IMR-90 (cell line): ENCODE measurements at regions not wholly inside any gene's neighbourhood (a gene's known extent, or its start where the extent isn't known, plus 50 kb on each side); places are given as distances from the start of the nearest gene placed in this dataset.

Experiments used
- ATAC-seq: fragments of 200-7000 bp; cut with Tn5 transposase; 2 replicates; pipeline ENCODE4 v1.9.1; 2020; ENCODE audit warnings: low read depth, mild to moderate bottlenecking, moderate library complexity
- BruUV-seq: library from RNA; stranded (reverse); fragments of 400-500 nt; replicated peaks from 2 replicates; lab custom pipeline; 2021; lab: Mats Ljungman, UMichigan
- CTCF ChIA-PET: fragments of 300-600 bp; formaldehyde crosslinking; extraction: SDS; loops from one replicate; lab custom pipeline; 2021; ENCODE audit warnings: antibody characterized with exemption; lab: Yijun Ruan, JAX
- POLR2A ChIA-PET: fragments of 300-600 bp; sonication (Branson Sonifier 250); formaldehyde crosslinking; loops from one replicate; lab custom pipeline; 2022; ENCODE audit warnings: antibody characterized with exemption; ENCODE audit not compliant: unreplicated experiment; lab: Charles Lee
- DNase-seq: peaks from one replicate; pipeline ENCODE4 v3.0.0; 2013
- H2AFZ ChIP-seq: replicated peaks from 2 replicates; pipeline ENCODE3; 2013; ENCODE audit warnings: low read length, mild to moderate bottlenecking; ENCODE audit not compliant: poor library complexity
- H2AK5ac ChIP-seq: 2 replicates; pipeline ENCODE4 v1.6.1; 2013; ENCODE audit warnings: low read depth, low read length, inconsistent platforms
- H2AK9ac ChIP-seq: replicated peaks from 2 replicates; pipeline ENCODE3; 2013; ENCODE audit warnings: mild to moderate bottlenecking, low read depth, low read length, moderate library complexity; ENCODE audit not compliant: poor library complexity
- H2BK120ac ChIP-seq: 2 replicates; pipeline ENCODE4 v1.6.1; 2013; ENCODE audit warnings: low read depth, low read length, inconsistent platforms
- H2BK15ac ChIP-seq: 3 replicates; pipeline ENCODE4 v1.6.1; 2013; ENCODE audit warnings: low read depth, low read length, inconsistent platforms
- H2BK20ac ChIP-seq: 2 replicates; pipeline ENCODE4 v1.6.1; 2013; ENCODE audit warnings: low read depth, mild to moderate bottlenecking, inconsistent platforms, low read length, moderate library complexity
- H2BK5ac ChIP-seq: 2 replicates; pipeline ENCODE4 v1.6.1; 2013; ENCODE audit warnings: mild to moderate bottlenecking, low read depth, low read length, inconsistent platforms; ENCODE audit not compliant: poor library complexity, severe bottlenecking
- H3K14ac ChIP-seq: replicated peaks from 2 replicates; pipeline ENCODE4 v1.6.1; 2013; ENCODE audit warnings: low read depth, low read length, inconsistent platforms
- H3K18ac ChIP-seq: 2 replicates; pipeline ENCODE4 v1.6.1; 2013; ENCODE audit warnings: low read depth, low read length, control low read depth
- H3K23ac ChIP-seq: 2 replicates; pipeline ENCODE4 v1.6.1; 2013; ENCODE audit warnings: low read depth, low read length, inconsistent platforms
- H3K27ac ChIP-seq: 2 replicates; pipeline ENCODE4 v1.5.1; 2013; ENCODE audit warnings: mild to moderate bottlenecking, control low read depth, low read length; ENCODE audit not compliant: insufficient read depth
- H3K27me3 ChIP-seq: 2 replicates; pipeline ENCODE4 v1.6.1; 2013; ENCODE audit warnings: low read length; ENCODE audit not compliant: control insufficient read depth, insufficient read depth
- H3K36me3 ChIP-seq: 2 replicates; pipeline ENCODE4 v1.6.1; 2013; ENCODE audit warnings: low read length, mixed read lengths; ENCODE audit not compliant: control insufficient read depth, insufficient read depth
- H3K4ac ChIP-seq: 2 replicates; pipeline ENCODE4 v1.6.1; 2013; ENCODE audit warnings: low read depth, low read length, inconsistent platforms
- H3K4me1 ChIP-seq: 2 replicates; pipeline ENCODE4 v1.6.1; 2013; ENCODE audit warnings: low read length, mixed read lengths; ENCODE audit not compliant: control insufficient read depth, insufficient read depth
- H3K4me2 ChIP-seq: 2 replicates; pipeline ENCODE4 v1.6.1; 2013; ENCODE audit warnings: low read depth, mild to moderate bottlenecking, control low read depth, low read length, moderate library complexity
- H3K4me3 ChIP-seq: 2 replicates; pipeline ENCODE4 v1.5.1; 2013; ENCODE audit warnings: low read depth, mild to moderate bottlenecking, control low read depth, low read length, moderate library complexity; ENCODE audit not compliant: insufficient read depth
- H3K56ac ChIP-seq: 2 replicates; pipeline ENCODE4 v1.6.1; 2013; ENCODE audit warnings: low read length, inconsistent platforms; ENCODE audit not compliant: insufficient read depth; ENCODE audit errors: extremely low read depth
- H3K79me1 ChIP-seq, 2 experiments: 2 replicates each; pipeline ENCODE4 v1.6.1; 2013; ENCODE audit warnings: low read length in 2 of 2, inconsistent platforms in 1 of 2, low read depth in 1 of 2
- H3K9ac ChIP-seq: 2 replicates; pipeline ENCODE4 v1.6.1; 2013; ENCODE audit warnings: low read depth, low read length, control low read depth
- H3K9me1 ChIP-seq: 2 replicates; pipeline ENCODE4 v1.6.1; 2013; ENCODE audit warnings: low read length, inconsistent platforms; ENCODE audit not compliant: insufficient read depth
- H3K9me3 ChIP-seq: 2 replicates; pipeline ENCODE4 v1.6.1; 2013; ENCODE audit warnings: low read length; ENCODE audit not compliant: control insufficient read depth, insufficient read depth
- H4K20me1 ChIP-seq: 2 replicates; pipeline ENCODE4 v1.6.1; 2013; ENCODE audit warnings: low read length, inconsistent platforms; ENCODE audit not compliant: insufficient read depth
- H4K5ac ChIP-seq: 2 replicates; pipeline ENCODE4 v1.6.1; 2013; ENCODE audit warnings: mild to moderate bottlenecking, low read depth, low read length, control low read depth
- H4K8ac ChIP-seq, 2 experiments: 2 replicates each; pipeline ENCODE4 v1.6.1; 2013; ENCODE audit warnings: low read depth in 2 of 2, low read length in 2 of 2, control low read depth in 1 of 2, inconsistent platforms in 1 of 2
- H4K91ac ChIP-seq: 2 replicates; pipeline ENCODE4 v1.6.1; 2013; ENCODE audit warnings: low read depth, low read length, inconsistent platforms; ENCODE audit not compliant: insufficient read depth
- BHLHE40 ChIP-seq: fragments of 150-350 bp; IDR thresholded peaks from 2 replicates; pipeline ENCODE4 v1.6.1; 2016; ENCODE audit warnings: mild to moderate bottlenecking, low read depth, low read length
- FOS ChIP-seq: fragments of 150-350 bp; IDR thresholded peaks from 2 replicates; pipeline ENCODE4 v1.6.1; 2016; ENCODE audit warnings: low read depth, low read length
- MAFK ChIP-seq: IDR thresholded peaks from 2 replicates; pipeline ENCODE4 v1.6.1; 2012; ENCODE audit warnings: low read depth, low read length, improper control_type of control experiment
- MAZ ChIP-seq: IDR thresholded peaks from 2 replicates; pipeline ENCODE4 v1.6.1; 2012; ENCODE audit warnings: low read depth, mild to moderate bottlenecking, low read length, improper control_type of control experiment, moderate library complexity, borderline replicate concordance
- NFE2L2 ChIP-seq: fragments of 150-350 bp; IDR thresholded peaks from 2 replicates; pipeline ENCODE4 v1.6.1; 2016; ENCODE audit warnings: low read depth, mild to moderate bottlenecking, low read length
- RFX5 ChIP-seq: IDR thresholded peaks from 2 replicates; pipeline ENCODE4 v1.8.0; 2012; ENCODE audit warnings: low read depth, mild to moderate bottlenecking, low read length, moderate library complexity
- USF2 ChIP-seq: fragments of 150-350 bp; IDR thresholded peaks from 2 replicates; pipeline ENCODE4 v1.6.1; 2017; ENCODE audit warnings: mild to moderate bottlenecking, antibody characterized with exemption, low read length, low read depth
- WGBS, 2 experiments: methylation state at CpG; one replicate each; pipeline versions ENCODE4 v1.1.5 to v1.1.7; 2013; ENCODE audit warnings: missing lambda C conversion rate in 2 of 2; ENCODE audit not compliant: insufficient read length in 1 of 2; ENCODE audit errors: extremely low coverage in 2 of 2; 5-methylcytosine and 5-hydroxymethylcytosine counted together
- dilution Hi-C: fragments of 300-500 bp; cut with HindIII; formaldehyde crosslinking; loops from one replicate; pipeline ENCODE4 v1.14.3; 2018; ENCODE audit warnings: low sequenced_read_pairs; ENCODE audit not compliant: unreplicated experiment
- in situ Hi-C: fragments of 300-500 bp; cut with MboI; formaldehyde crosslinking; loops from 3 replicates; pipeline ENCODE4 v1.14.3; 2019; ENCODE audit warnings: low sequenced_read_pairs, inconsistent platforms, mixed read lengths
- intact Hi-C: fragments of 100-400 bp; cut with micrococcal nuclease; formaldehyde crosslinking; loops from 2 replicates; pipeline ENCODE4 v1.10.0; 2022
- TF ChIP-seq, protein P1 (sequence below): fragments of 150-350 bp; IDR thresholded peaks from 2 replicates; pipeline ENCODE4 v1.6.1; 2016; ENCODE audit warnings: low read depth, mild to moderate bottlenecking, low read length, moderate library complexity, borderline replicate concordance

- ATAC-seq = no peak
- no CpG with 5 or more reads among the region's 7 CpGs for WGBS, 2 experiments
- H3K79me1 ChIP-seq = no peaks in the 10 kb centered on the region
These were observed 112.0 kb upstream of the CTNND2 start for GRCh38 chr5:12016159-12016746.

More at GRCh38 chr5:12016159-12016746, 112.0 kb upstream of the CTNND2 start:
- Histone ChIP-seq H3K18ac (no peak overlapping the region), H2BK15ac (no peak overlapping the region), H2AFZ (no peak overlapping the region), H2AK9ac (no peak overlapping the region), H2BK5ac (no peak overlapping the region), H2BK20ac (no peak overlapping the region), H3K56ac (no peak overlapping the region), H4K5ac (no peak overlapping the region), H3K14ac (no peak overlapping the region), H2AK5ac (no peak overlapping the region), H3K27me3 (no peaks in the 10 kb centered on the region), H3K9me1 (no peaks in the 10 kb centered on the region), H2BK120ac (no peak overlapping the region), H3K4me1 (no peaks in the 10 kb centered on the region), H3K23ac (no peak overlapping the region), H3K9ac (no peak overlapping the region), H4K8ac (no peak overlapping the region), H3K9me3 (peaks cover 3% of the 10 kb centered on the region), H3K4ac (no peak overlapping the region), H4K20me1 (no peaks in the 10 kb centered on the region), H3K36me3 (no peaks in the 10 kb centered on the region), H3K4me2 (no peak overlapping the region), H3K4me3 (no peak overlapping the region), H3K27ac (no peak overlapping the region), H4K91ac (no peak overlapping the region)
- dilution Hi-C loops (no loop called here), intact Hi-C loops (no loop called here), in situ Hi-C loops (no loop called here)
- no TSS peak for BruUV-seq
- CTCF ChIA-PET = interaction anchor here (0.6 kb wide), 1 partner anchor 1070 kb away, joined by 3 read pairs; no protein-coding TSS in a partner anchor
- POLR2A ChIA-PET = no interaction called here
- no peak for DNase-seq
- TF ChIP-seq USF2 = no peak
- no peak for TF ChIP-seq MAFK
- no peak for TF ChIP-seq FOS
- no peak for TF ChIP-seq MAZ
- TF ChIP-seq, protein P1, sequence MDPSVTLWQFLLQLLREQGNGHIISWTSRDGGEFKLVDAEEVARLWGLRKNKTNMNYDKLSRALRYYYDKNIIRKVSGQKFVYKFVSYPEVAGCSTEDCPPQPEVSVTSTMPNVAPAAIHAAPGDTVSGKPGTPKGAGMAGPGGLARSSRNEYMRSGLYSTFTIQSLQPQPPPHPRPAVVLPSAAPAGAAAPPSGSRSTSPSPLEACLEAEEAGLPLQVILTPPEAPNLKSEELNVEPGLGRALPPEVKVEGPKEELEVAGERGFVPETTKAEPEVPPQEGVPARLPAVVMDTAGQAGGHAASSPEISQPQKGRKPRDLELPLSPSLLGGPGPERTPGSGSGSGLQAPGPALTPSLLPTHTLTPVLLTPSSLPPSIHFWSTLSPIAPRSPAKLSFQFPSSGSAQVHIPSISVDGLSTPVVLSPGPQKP = no peak
- TF ChIP-seq RFX5 = no peak
- no peak for TF ChIP-seq NFE2L2
- no peak for TF ChIP-seq BHLHE40
